ENCODE measurements at regions not wholly inside any gene's neighbourhood (a gene's known extent, or its start where the extent isn't known, plus 50 kb on each side); places are given as distances from the start of the nearest gene placed in this dataset.
"Not testable (repeated sequence)": the region's sequence is repeated elsewhere in the genome, so short reads cannot be mapped to it uniquely, and the experiment has no call there.

DNA sequence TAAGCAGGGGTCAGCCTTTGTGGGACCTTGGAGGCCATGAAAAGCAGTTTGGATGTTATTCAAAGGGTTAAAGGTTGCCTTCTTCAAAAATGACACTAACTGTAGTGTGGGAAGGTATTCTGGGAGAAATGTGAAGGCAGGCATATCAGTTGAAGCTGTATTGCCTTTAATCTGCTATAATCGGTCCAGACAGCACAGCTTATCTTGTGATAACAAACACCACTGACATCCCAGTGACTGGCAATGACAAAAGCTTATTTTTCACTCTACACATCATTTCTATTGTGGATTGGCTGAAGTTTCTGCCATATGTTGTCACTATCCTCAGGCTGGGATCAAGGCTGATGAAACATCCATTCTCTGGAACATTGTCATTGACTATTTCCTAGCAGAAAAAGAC, 1149.2 kb downstream of the GRM8 start:
- Histone ChIP-seq H3K4me3 (no peak overlapping the region), H3K9me3 (replicated peaks) (no peaks in the 10 kb centered on the region), H3K4me1 (no peaks in the 10 kb centered on the region), H3K27ac (replicated peaks) (no peak overlapping the region), H3K36me3 (no peaks in the 10 kb centered on the region), H3K27me3 (ENCODE audit: low read depth) (no peaks in the 10 kb centered on the region)
- TF ChIP-seq, protein P1, sequence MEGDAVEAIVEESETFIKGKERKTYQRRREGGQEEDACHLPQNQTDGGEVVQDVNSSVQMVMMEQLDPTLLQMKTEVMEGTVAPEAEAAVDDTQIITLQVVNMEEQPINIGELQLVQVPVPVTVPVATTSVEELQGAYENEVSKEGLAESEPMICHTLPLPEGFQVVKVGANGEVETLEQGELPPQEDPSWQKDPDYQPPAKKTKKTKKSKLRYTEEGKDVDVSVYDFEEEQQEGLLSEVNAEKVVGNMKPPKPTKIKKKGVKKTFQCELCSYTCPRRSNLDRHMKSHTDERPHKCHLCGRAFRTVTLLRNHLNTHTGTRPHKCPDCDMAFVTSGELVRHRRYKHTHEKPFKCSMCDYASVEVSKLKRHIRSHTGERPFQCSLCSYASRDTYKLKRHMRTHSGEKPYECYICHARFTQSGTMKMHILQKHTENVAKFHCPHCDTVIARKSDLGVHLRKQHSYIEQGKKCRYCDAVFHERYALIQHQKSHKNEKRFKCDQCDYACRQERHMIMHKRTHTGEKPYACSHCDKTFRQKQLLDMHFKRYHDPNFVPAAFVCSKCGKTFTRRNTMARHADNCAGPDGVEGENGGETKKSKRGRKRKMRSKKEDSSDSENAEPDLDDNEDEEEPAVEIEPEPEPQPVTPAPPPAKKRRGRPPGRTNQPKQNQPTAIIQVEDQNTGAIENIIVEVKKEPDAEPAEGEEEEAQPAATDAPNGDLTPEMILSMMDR (IDR thresholded peaks at IDR 0.05; ENCODE audit: borderline replicate concordance): no peak
- intact Hi-C loops (cut with micrococcal nuclease): no loop called here
- DNase-seq: no peak

DNA sequence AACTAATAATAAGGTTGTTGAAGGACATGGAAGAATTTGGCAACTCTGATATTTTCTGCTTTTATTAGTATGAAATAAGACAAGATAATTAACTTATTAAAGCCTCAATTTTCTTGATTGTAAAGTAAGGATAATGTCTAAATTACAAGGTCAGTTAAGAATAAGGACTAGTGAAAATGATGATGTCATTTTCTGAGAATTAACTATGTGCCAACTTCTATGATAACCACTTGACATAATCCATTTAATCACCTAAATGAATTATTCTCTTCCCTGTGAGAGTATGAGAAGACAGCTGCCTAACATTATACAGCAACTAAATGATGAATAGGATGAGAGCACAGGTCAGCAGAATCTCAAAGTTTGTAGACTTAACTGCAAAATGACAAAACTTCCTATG, 1153.4 kb upstream of the POT1 start:
- no peak overlapping the region for H3K27ac ChIP-seq (replicated peaks)
- H3K9me3 ChIP-seq (replicated peaks): peaks cover 40% of the 10 kb centered on the region
- no peaks in the 10 kb centered on the region for H3K27me3 ChIP-seq (ENCODE audit: low read depth)
- no peaks in the 10 kb centered on the region for H3K36me3 ChIP-seq
- no peaks in the 10 kb centered on the region for H3K4me1 ChIP-seq
- no peak overlapping the region for H3K4me3 ChIP-seq
- DNase-seq: no peak
- intact Hi-C loops (cut with micrococcal nuclease): no loop called here
- TF ChIP-seq, protein P1 (IDR thresholded peaks at IDR 0.05; ENCODE audit: borderline replicate concordance): no peak

DNA sequence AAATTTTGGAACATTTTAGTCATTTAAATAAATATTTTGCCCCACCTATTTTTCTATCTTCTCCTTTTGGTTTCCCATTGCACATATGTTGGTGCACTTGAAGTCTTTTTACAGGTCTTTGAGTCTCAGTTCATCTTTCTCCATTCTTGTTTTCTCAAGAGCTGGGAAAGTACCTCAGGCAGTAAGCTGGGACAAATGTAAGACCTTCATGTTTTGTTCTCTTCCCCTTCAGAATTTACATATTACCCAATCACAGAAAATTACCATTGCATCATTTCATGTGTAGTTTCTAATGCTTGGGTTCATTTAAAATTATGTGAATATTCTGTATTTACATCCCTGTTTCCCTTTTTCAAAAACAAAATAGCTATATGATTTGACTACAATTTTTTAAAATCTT, 1150.0 kb upstream of the POT1 start:
- H3K9me3 ChIP-seq (replicated peaks): peaks cover 9% of the 10 kb centered on the region
- no peak overlapping the region for H3K4me3 ChIP-seq
- intact Hi-C loops (cut with micrococcal nuclease): no loop called here
- H3K27ac ChIP-seq (replicated peaks): no peak overlapping the region
- H3K27me3 ChIP-seq (ENCODE audit: low read depth): no peaks in the 10 kb centered on the region
- TF ChIP-seq, protein P1 (IDR thresholded peaks at IDR 0.05; ENCODE audit: borderline replicate concordance): no peak
- no peaks in the 10 kb centered on the region for H3K36me3 ChIP-seq
- no peaks in the 10 kb centered on the region for H3K4me1 ChIP-seq
- DNase-seq: no peak

DNA sequence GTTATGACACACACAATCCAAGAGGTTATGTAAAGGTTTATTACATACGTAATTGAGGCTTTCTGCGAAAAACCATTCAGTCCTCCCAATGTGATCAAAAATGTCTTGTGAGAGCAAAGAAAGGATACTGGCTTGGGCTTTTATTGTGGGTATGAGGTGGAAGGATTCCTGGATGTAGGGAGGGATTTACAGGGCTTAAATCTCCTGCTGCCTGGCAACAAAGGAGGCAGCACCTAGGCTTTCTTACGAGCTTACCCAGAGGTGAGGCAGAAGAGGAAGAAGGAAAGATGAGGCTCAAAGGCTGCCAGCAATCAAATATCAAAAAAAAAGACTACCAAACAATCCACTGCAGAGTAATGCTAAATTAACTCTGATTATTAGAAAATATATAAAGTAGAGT, 1149.5 kb upstream of the POT1 start:
- TF ChIP-seq, protein P1 (IDR thresholded peaks at IDR 0.05; ENCODE audit: borderline replicate concordance): no peak
- Histone ChIP-seq H3K27ac (replicated peaks) (no peak overlapping the region), H3K4me1 (no peaks in the 10 kb centered on the region), H3K36me3 (no peaks in the 10 kb centered on the region), H3K4me3 (no peak overlapping the region), H3K9me3 (replicated peaks) (peaks cover 5% of the 10 kb centered on the region), H3K27me3 (ENCODE audit: low read depth) (no peaks in the 10 kb centered on the region)
- intact Hi-C loops (cut with micrococcal nuclease): no loop called here
- DNase-seq: no peak

DNA sequence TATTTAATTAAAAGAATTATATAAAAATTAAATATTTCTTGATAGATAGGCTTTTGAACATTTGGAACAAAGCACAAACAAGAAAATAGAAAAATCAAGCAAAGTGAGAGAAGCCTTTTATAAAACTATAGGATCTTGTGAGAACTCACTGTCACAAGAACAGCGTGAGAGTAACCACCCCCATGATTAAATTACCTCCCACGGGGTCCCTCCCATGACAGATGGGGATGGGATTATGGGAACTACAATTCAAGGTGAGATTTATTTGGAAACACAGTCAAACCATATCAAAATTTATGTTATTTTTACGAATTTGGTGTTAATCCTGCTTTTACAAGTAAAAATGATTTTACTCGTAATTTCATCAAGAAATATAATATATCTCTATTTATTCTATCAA, 1136.1 kb upstream of the POT1 start:
- Histone ChIP-seq H3K27ac (replicated peaks) (no peak overlapping the region), H3K9me3 (replicated peaks) (peaks cover 11% of the 10 kb centered on the region), H3K4me3 (no peak overlapping the region), H3K36me3 (no peaks in the 10 kb centered on the region), H3K27me3 (ENCODE audit: low read depth) (no peaks in the 10 kb centered on the region), H3K4me1 (no peaks in the 10 kb centered on the region)
- intact Hi-C loops (cut with micrococcal nuclease): loop anchor here (5.0 kb wide), 1 partner anchor 53 kb away; no protein-coding TSS in a partner anchor
- DNase-seq: no peak
- TF ChIP-seq, protein P1 (IDR thresholded peaks at IDR 0.05; ENCODE audit: borderline replicate concordance): no peak

DNA sequence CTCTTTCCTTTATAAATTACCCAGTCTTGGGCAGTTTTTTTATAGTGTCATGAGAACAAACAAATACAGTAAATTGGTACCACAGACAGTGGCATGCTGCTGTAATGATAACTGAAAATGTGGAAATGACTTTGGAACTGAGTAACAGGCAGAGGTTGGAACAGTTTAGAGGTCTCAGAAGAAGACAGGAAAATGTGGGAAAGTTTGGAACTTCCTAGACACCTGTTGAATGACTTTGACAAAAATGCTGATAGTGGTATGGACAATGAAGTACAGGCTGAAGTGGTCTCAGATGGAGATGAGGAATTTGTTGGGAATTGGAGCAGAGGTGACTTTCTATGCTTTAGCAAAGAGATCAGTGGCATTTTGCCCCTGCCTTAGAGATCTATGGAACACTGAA, 1128.4 kb upstream of the POT1 start:
- TF ChIP-seq, protein P1 (IDR thresholded peaks at IDR 0.05; ENCODE audit: borderline replicate concordance): no peak
- H3K27me3 ChIP-seq (ENCODE audit: low read depth): no peaks in the 10 kb centered on the region
- no peak overlapping the region for H3K27ac ChIP-seq (replicated peaks)
- intact Hi-C loops (cut with micrococcal nuclease): no loop called here
- H3K36me3 ChIP-seq: no peaks in the 10 kb centered on the region
- H3K4me3 ChIP-seq: no peak overlapping the region
- DNase-seq: no peak
- peaks cover 44% of the 10 kb centered on the region for H3K9me3 ChIP-seq (replicated peaks)
- H3K4me1 ChIP-seq: no peaks in the 10 kb centered on the region

DNA sequence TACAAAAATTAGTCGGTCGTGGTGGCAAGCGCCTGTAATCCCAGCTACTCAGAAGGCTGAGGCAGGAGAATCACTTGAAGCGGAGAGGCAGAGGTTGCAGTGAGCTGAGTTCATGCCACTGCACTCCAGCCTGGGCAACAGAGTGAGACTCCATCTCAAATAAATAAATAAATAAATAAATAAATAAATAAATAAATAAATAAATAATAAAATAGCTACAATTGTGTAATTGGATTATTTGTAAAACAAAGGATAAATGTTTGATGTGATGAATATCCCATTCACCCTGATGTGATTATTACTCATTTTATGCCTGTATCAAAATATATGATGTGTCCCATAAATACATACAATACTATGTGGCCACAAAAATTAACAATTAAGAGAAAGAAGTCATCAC, 1127.0 kb upstream of the POT1 start:
- H3K27me3 ChIP-seq (ENCODE audit: low read depth); intact Hi-C loops (cut with micrococcal nuclease); DNase-seq; H3K36me3 ChIP-seq; H3K4me1 ChIP-seq; H3K4me3 ChIP-seq; H3K27ac ChIP-seq (replicated peaks): not testable (repeated sequence)
- H3K9me3 ChIP-seq (replicated peaks): peaks cover 35% of the 10 kb centered on the region
